ENCODE measurements at regions not wholly inside any gene's neighbourhood (a gene's known extent, or its start where the extent isn't known, plus 50 kb on each side); places are given as distances from the start of the nearest gene placed in this dataset.
"Not testable (repeated sequence)": the region's sequence is repeated elsewhere in the genome, so short reads cannot be mapped to it uniquely, and the experiment has no call there.

GRCh38 chr4:42761804-42762203 is 104.9 kb upstream of the ATP8A1 start:
- no peak overlapping the region for H3K27ac ChIP-seq
- intact Hi-C loops (cut with DNase I), result no loop called here
- no peaks in the 10 kb centered on the region for H3K9me3 ChIP-seq
- no peak overlapping the region for H3K4me3 ChIP-seq
- no peaks in the 10 kb centered on the region for H3K36me3 ChIP-seq
- TF ChIP-seq CTCF (IDR thresholded peaks at IDR 0.05), result no peak
- H3K4me1 ChIP-seq, result no peaks in the 10 kb centered on the region
- ATAC-seq, result no peak
- DNase-seq, result no peak
- WGBS, 2 donors, result 51 to 55% methylated on average over 2 of the region's 2 CpGs
- H3K27me3 ChIP-seq, result peaks cover 0 to 4% (median 0%) of the 10 kb centered on the region in 7 donors

GRCh38 chr4:42754965-42755364 is 98.1 kb upstream of the ATP8A1 start:
- WGBS, 2 donors, result 52 to 64% methylated on average over 2 of the region's 2 CpGs
- not testable (repeated sequence) for H3K4me1 ChIP-seq, DNase-seq, ATAC-seq, H3K4me3 ChIP-seq, H3K27me3 ChIP-seq, H3K9me3 ChIP-seq, H3K36me3 ChIP-seq, H3K27ac ChIP-seq
- intact Hi-C loops (cut with DNase I), result loop anchor here in 3 of 10 donors (5.0 to 10.0 kb wide), 3 partner anchors 183 to 190 kb away; no protein-coding TSS in a partner anchor

GRCh38 chr4:42751587-42751986 is 94.7 kb upstream of the ATP8A1 start:
- ATAC-seq, result no peak
- intact Hi-C loops (cut with DNase I), result loop anchor here in 7 of 10 donors (2.0 to 10.0 kb wide), 4 partner anchors 179 to 187 kb away; no protein-coding TSS in a partner anchor

GRCh38 chr4:42750856-42751255 is 94.0 kb upstream of the ATP8A1 start:
- DNase-seq (no peak), ATAC-seq (no peak)
- TF ChIP-seq CTCF (IDR thresholded peaks at IDR 0.05), result no peak
- H3K27ac ChIP-seq, result no peak overlapping the region
- H3K36me3 ChIP-seq, result no peaks in the 10 kb centered on the region
- peaks cover 0 to 5% (median 0%) of the 10 kb centered on the region in 11 donors for H3K9me3 ChIP-seq
- no peak overlapping the region for H3K4me3 ChIP-seq
- no peaks in the 10 kb centered on the region for H3K4me1 ChIP-seq
- no peaks in the 10 kb centered on the region for H3K27me3 ChIP-seq
- intact Hi-C loops (cut with DNase I), result loop anchor here in 9 of 10 donors (1.0 to 10.0 kb wide), 5 partner anchors 179 to 186 kb away; no protein-coding TSS in a partner anchor
- WGBS, 2 donors, result 44 to 48% methylated on average over 2 of the region's 2 CpGs

More at GRCh38 chr4:42751587-42751986, 94.7 kb upstream of the ATP8A1 start:
- H3K4me1 ChIP-seq, result no peaks in the 10 kb centered on the region
- no peaks in the 10 kb centered on the region for H3K9me3 ChIP-seq
- no peak for DNase-seq
- H3K4me3 ChIP-seq, result no peak overlapping the region
- no peaks in the 10 kb centered on the region for H3K36me3 ChIP-seq
- no peak overlapping the region for H3K27ac ChIP-seq
- no peak for TF ChIP-seq CTCF (IDR thresholded peaks at IDR 0.05)
- no peaks in the 10 kb centered on the region for H3K27me3 ChIP-seq
- 92 to 100% methylated on average over 1 of the region's 1 CpG for WGBS, 2 donors

- DNase-seq (peak in 1 of 2 donors; percentile 16), ATAC-seq (peak in 4 of 8 donors; percentile 64 to 77 (median 71))
- H3K36me3 ChIP-seq, result no peaks in the 10 kb centered on the region
- no peak overlapping the region for H3K27ac ChIP-seq
- peaks cover 0 to 12% (median 0%) of the 10 kb centered on the region in 11 donors for H3K9me3 ChIP-seq
- TF ChIP-seq CTCF (IDR thresholded peaks at IDR 0.05), result peak in 8 of 9 donors; percentile 33 to 62 (median 47)
- intact Hi-C loops (cut with DNase I), result loop anchor here in 9 of 10 donors (1.0 to 10.0 kb wide), 5 partner anchors 178 to 185 kb away; no protein-coding TSS in a partner anchor
- H3K4me3 ChIP-seq, result no peak overlapping the region
- no peaks in the 10 kb centered on the region for H3K4me1 ChIP-seq
- H3K27me3 ChIP-seq, result no peaks in the 10 kb centered on the region
- 54 to 57% methylated on average over 1 of the region's 1 CpG for WGBS, 2 donors
Observed at GRCh38 chr4:42750091-42750490, 93.2 kb upstream of the ATP8A1 start.
